WERI-Rb-1 (cell line): ENCODE measurements at regions not wholly inside any gene's neighbourhood (a gene's known extent, or its start where the extent isn't known, plus 50 kb on each side); places are given as distances from the start of the nearest gene placed in this dataset.

Source experiments
- DNase-seq: peaks from one replicate; pipeline ENCODE4 v3.0.0-alpha.2; 2020
- H3K27ac ChIP-seq: fragments of 250-450 bp; sonication (Bioruptor Pico); 2 replicates; pipeline ENCODE4 v1.5.1; 2020; ENCODE audit warnings: mild to moderate bottlenecking, moderate library complexity
- H3K27me3 ChIP-seq: fragments of 250-450 bp; sonication (Bioruptor Pico); 2 replicates; pipeline ENCODE4 v1.5.1; 2021; ENCODE audit warnings: mild to moderate bottlenecking, low read depth, moderate library complexity; ENCODE audit not compliant: insufficient read depth, severe bottlenecking
- H3K36me3 ChIP-seq: fragments of 250-450 bp; sonication (Bioruptor Pico); 2 replicates; pipeline ENCODE4 v1.5.1; 2020; ENCODE audit warnings: mild to moderate bottlenecking, moderate library complexity
- H3K4me3 ChIP-seq: 2 replicates; pipeline ENCODE4 v1.5.1; 2011; ENCODE audit warnings: low read depth, mild to moderate bottlenecking, control low read depth, low read length
- H3K9me3 ChIP-seq: fragments of 250-450 bp; sonication (Bioruptor Pico); 2 replicates; pipeline ENCODE4 v1.5.1; 2021; ENCODE audit warnings: mild to moderate bottlenecking, moderate library complexity; ENCODE audit not compliant: severe bottlenecking
- TF ChIP-seq, protein P1 (sequence below): IDR thresholded peaks from 2 replicates; pipeline ENCODE4 v1.5.1; 2011; ENCODE audit warnings: low read depth, mild to moderate bottlenecking, control low read depth, inconsistent platforms, low read length

GRCh38 chr5:57853929-57854697 lies 371.5 kb upstream of the ACTBL2 start:
- no peak overlapping the region for H3K4me3 ChIP-seq
- H3K27me3 ChIP-seq: no peaks in the 10 kb centered on the region
- no peak overlapping the region for H3K27ac ChIP-seq
- H3K9me3 ChIP-seq: no peaks in the 10 kb centered on the region
- DNase-seq: no peak
- no peaks in the 10 kb centered on the region for H3K36me3 ChIP-seq
- TF ChIP-seq, protein P1, sequence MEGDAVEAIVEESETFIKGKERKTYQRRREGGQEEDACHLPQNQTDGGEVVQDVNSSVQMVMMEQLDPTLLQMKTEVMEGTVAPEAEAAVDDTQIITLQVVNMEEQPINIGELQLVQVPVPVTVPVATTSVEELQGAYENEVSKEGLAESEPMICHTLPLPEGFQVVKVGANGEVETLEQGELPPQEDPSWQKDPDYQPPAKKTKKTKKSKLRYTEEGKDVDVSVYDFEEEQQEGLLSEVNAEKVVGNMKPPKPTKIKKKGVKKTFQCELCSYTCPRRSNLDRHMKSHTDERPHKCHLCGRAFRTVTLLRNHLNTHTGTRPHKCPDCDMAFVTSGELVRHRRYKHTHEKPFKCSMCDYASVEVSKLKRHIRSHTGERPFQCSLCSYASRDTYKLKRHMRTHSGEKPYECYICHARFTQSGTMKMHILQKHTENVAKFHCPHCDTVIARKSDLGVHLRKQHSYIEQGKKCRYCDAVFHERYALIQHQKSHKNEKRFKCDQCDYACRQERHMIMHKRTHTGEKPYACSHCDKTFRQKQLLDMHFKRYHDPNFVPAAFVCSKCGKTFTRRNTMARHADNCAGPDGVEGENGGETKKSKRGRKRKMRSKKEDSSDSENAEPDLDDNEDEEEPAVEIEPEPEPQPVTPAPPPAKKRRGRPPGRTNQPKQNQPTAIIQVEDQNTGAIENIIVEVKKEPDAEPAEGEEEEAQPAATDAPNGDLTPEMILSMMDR: no peak

DNA sequence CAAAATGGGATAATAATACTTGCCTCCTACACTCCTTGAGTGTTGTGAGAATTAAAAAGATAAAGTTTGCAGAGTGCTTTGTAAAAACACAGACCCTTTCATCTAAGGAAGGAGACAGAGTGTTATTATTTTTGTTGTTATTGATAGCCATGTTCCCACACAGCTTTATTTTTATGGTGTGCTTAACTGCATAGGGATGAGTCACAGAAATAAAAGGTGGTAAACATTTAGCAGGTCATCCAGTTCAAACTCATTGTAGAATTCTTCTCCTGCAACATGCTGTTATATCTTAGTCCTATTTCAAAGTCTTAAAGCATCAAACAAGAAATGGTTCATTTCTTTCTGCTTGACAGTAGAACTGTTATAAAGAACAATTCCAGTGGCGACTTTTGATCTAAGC lies 367.5 kb upstream of the ACTBL2 start:
- TF ChIP-seq, protein P1: no peak
- no peaks in the 10 kb centered on the region for H3K9me3 ChIP-seq
- no peak for DNase-seq
- H3K36me3 ChIP-seq: no peaks in the 10 kb centered on the region
- no peak overlapping the region for H3K4me3 ChIP-seq
- no peaks in the 10 kb centered on the region for H3K27me3 ChIP-seq
- no peak overlapping the region for H3K27ac ChIP-seq

DNA sequence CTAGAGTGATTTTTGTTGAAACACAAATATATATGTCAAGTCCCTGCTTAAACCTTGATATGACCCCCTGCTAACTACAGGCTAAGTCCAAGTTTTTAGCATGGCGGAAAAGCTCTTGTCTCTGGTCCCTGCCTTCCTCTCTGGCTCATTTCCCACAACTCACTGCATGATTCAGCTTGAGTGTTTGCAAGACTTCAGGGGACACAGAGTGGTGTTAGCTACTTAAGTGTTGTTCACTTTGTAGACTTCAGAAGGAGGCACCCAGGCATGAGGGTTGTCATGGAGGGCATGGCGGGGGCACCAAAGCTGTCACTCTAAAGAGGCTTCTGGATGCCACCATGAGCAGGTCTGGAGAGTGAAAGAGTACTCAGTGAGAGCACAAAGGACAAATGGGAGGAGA lies 362.4 kb upstream of the ACTBL2 start:
- Histone ChIP-seq H3K27ac (no peak overlapping the region), H3K9me3 (no peaks in the 10 kb centered on the region), H3K27me3 (no peaks in the 10 kb centered on the region), H3K4me3 (no peak overlapping the region), H3K36me3 (no peaks in the 10 kb centered on the region)
- TF ChIP-seq, protein P1: no peak
- DNase-seq: no peak

GRCh38 chr5:57844410-57844809 lies 361.8 kb upstream of the ACTBL2 start:
- H3K27ac ChIP-seq: no peak overlapping the region
- DNase-seq: no peak
- H3K36me3 ChIP-seq: no peaks in the 10 kb centered on the region
- TF ChIP-seq, protein P1: no peak
- H3K27me3 ChIP-seq: no peaks in the 10 kb centered on the region
- no peak overlapping the region for H3K4me3 ChIP-seq
- H3K9me3 ChIP-seq: no peaks in the 10 kb centered on the region

GRCh38 chr5:57843059-57843367 lies 360.4 kb upstream of the ACTBL2 start:
- no peaks in the 10 kb centered on the region for H3K9me3 ChIP-seq
- no peaks in the 10 kb centered on the region for H3K36me3 ChIP-seq
- no peak overlapping the region for H3K4me3 ChIP-seq
- no peaks in the 10 kb centered on the region for H3K27me3 ChIP-seq
- TF ChIP-seq, protein P1: no peak
- no peak overlapping the region for H3K27ac ChIP-seq
- DNase-seq: no peak
